HG03565 (cell line): ENCODE measurements at regions not wholly inside any gene's neighbourhood (a gene's known extent, or its start where the extent isn't known, plus 50 kb on each side); places are given as distances from the start of the nearest gene placed in this dataset.
"Not testable (repeated sequence)": the region's sequence is repeated elsewhere in the genome, so short reads cannot be mapped to it uniquely, and the experiment has no call there.

Experiments
- ATAC-seq: cut with Tn5 transposase; IDR thresholded peaks from one replicate; pipeline ENCODE4 v1.9.1; 2021; ENCODE audit warnings: mild to moderate bottlenecking, moderate library complexity; ENCODE audit not compliant: unreplicated experiment

GRCh38 chr2:187610450-187610849, 56.2 kb upstream of the TFPI start:
- ATAC-seq = not testable (repeated sequence)

GRCh38 chr2:187612857-187613256, 58.6 kb upstream of the TFPI start:
- ATAC-seq = no peak

GRCh38 chr2:187614756-187615155, 60.5 kb upstream of the TFPI start:
- ATAC-seq = no peak

GRCh38 chr2:187615364-187615763, 61.1 kb upstream of the TFPI start:
- ATAC-seq = no peak

- ATAC-seq = no peak
These were observed 61.7 kb upstream of the TFPI start for GRCh38 chr2:187615902-187616301.

GRCh38 chr2:187617120-187617519, 62.9 kb upstream of the TFPI start:
- no peak for ATAC-seq

- ATAC-seq = no peak
These were observed 63.7 kb upstream of the TFPI start for GRCh38 chr2:187617905-187618304.

GRCh38 chr2:187618813-187619212, 64.6 kb upstream of the TFPI start:
- no peak for ATAC-seq

GRCh38 chr2:187627153-187627552, 72.9 kb upstream of the TFPI start:
- ATAC-seq = no peak

- ATAC-seq = not testable (repeated sequence)
These were observed 82.6 kb upstream of the TFPI start for GRCh38 chr2:187636731-187637391.

GRCh38 chr2:187637392-187637740, 83.1 kb upstream of the TFPI start:
- ATAC-seq = not testable (repeated sequence)

GRCh38 chr2:187637771-187638170, 83.5 kb upstream of the TFPI start:
- not testable (repeated sequence) for ATAC-seq

- no peak for ATAC-seq
These were observed 84.6 kb upstream of the TFPI start for GRCh38 chr2:187638840-187639239.

- ATAC-seq = no peak
These were observed 86.8 kb upstream of the TFPI start for GRCh38 chr2:187640926-187641510.

GRCh38 chr2:187642498-187642897, 88.3 kb upstream of the TFPI start:
- ATAC-seq = no peak

- no peak for ATAC-seq
These were observed 90.3 kb upstream of the TFPI start for GRCh38 chr2:187644486-187644885.

- ATAC-seq = no peak
These were observed 90.7 kb upstream of the TFPI start for GRCh38 chr2:187644981-187645380.

- ATAC-seq = no peak
These were observed 92.3 kb upstream of the TFPI start for GRCh38 chr2:187646556-187646955.

GRCh38 chr2:187654535-187654934, 100.3 kb upstream of the TFPI start:
- ATAC-seq = no peak

- ATAC-seq = no peak
These were observed 100.8 kb upstream of the TFPI start for GRCh38 chr2:187655001-187655400.

GRCh38 chr2:187656123-187656522, 101.9 kb upstream of the TFPI start:
- no peak for ATAC-seq

GRCh38 chr2:187658952-187659525, 104.8 kb upstream of the TFPI start:
- ATAC-seq = peak; percentile 53

GRCh38 chr2:187676050-187676449, 121.8 kb upstream of the TFPI start:
- not testable (repeated sequence) for ATAC-seq
